Dermis blood vessel endothelial cell (primary cell): ENCODE measurements at regions not wholly inside any gene's neighbourhood (a gene's known extent, or its start where the extent isn't known, plus 50 kb on each side); places are given as distances from the start of the nearest gene placed in this dataset.
"Not testable (repeated sequence)": the region's sequence is repeated elsewhere in the genome, so short reads cannot be mapped to it uniquely, and the experiment has no call there.

Experiments
- DNase-seq: peaks from one replicate; pipeline ENCODE4 v3.0.0; 2010

- DNase-seq, result no peak
These were observed 251.9 kb downstream of the ETV1 start for GRCh38 chr7:13737563-13737962.

GRCh38 chr7:13742126-13742525, 247.3 kb downstream of the ETV1 start:
- DNase-seq, result no peak

- DNase-seq, result peak; percentile 36
These were observed 246.7 kb downstream of the ETV1 start for GRCh38 chr7:13742811-13743210.

GRCh38 chr7:13743226-13743625, 246.2 kb downstream of the ETV1 start:
- DNase-seq, result peak; percentile 2

- DNase-seq, result no peak
These were observed 243.9 kb downstream of the ETV1 start for GRCh38 chr7:13745530-13745929.

GRCh38 chr7:13748998-13749397, 240.5 kb downstream of the ETV1 start:
- DNase-seq, result no peak

GRCh38 chr7:13749636-13750035, 239.8 kb downstream of the ETV1 start:
- DNase-seq, result no peak

- DNase-seq, result no peak
These were observed 237.7 kb downstream of the ETV1 start for GRCh38 chr7:13751766-13752165.

- DNase-seq, result no peak
These were observed 231.6 kb downstream of the ETV1 start for GRCh38 chr7:13757841-13758240.

GRCh38 chr7:13765853-13766252, 223.6 kb downstream of the ETV1 start:
- DNase-seq, result not testable (repeated sequence)

- DNase-seq, result no peak
These were observed 219.2 kb downstream of the ETV1 start for GRCh38 chr7:13770305-13770704.

GRCh38 chr7:13774976-13775375, 214.5 kb downstream of the ETV1 start:
- no peak for DNase-seq

GRCh38 chr7:13777242-13777641, 212.2 kb downstream of the ETV1 start:
- no peak for DNase-seq

GRCh38 chr7:13778967-13779366, 210.5 kb downstream of the ETV1 start:
- DNase-seq, result peak; percentile 40

- no peak for DNase-seq
These were observed 198.9 kb downstream of the ETV1 start for GRCh38 chr7:13790611-13791010.

- DNase-seq, result peak; percentile 11
These were observed 197.3 kb downstream of the ETV1 start for GRCh38 chr7:13792208-13792607.

- no peak for DNase-seq
These were observed 195.5 kb downstream of the ETV1 start for GRCh38 chr7:13793926-13794325.

- DNase-seq, result no peak
These were observed 194.9 kb downstream of the ETV1 start for GRCh38 chr7:13794581-13794980.

- DNase-seq, result peak; percentile 66
These were observed 191.9 kb downstream of the ETV1 start for GRCh38 chr7:13797545-13797944.

GRCh38 chr7:13800694-13801448, 188.6 kb downstream of the ETV1 start:
- DNase-seq, result peak; percentile 98

GRCh38 chr7:13801669-13802068, 187.8 kb downstream of the ETV1 start:
- DNase-seq, result peak; percentile 11

- DNase-seq, result no peak
These were observed 186.8 kb downstream of the ETV1 start for GRCh38 chr7:13802651-13803050.

GRCh38 chr7:13803134-13803533, 186.3 kb downstream of the ETV1 start:
- no peak for DNase-seq

- DNase-seq, result not testable (repeated sequence)
These were observed 183.2 kb downstream of the ETV1 start for GRCh38 chr7:13806089-13806867.
